ENCODE measurements at regions not wholly inside any gene's neighbourhood (a gene's known extent, or its start where the extent isn't known, plus 50 kb on each side); places are given as distances from the start of the nearest gene placed in this dataset.
"Not testable (repeated sequence)": the region's sequence is repeated elsewhere in the genome, so short reads cannot be mapped to it uniquely, and the experiment has no call there.

- TF ChIP-seq POLR2A (IDR thresholded peaks at IDR 0.05) = not testable (repeated sequence)
- TF ChIP-seq, protein P1, sequence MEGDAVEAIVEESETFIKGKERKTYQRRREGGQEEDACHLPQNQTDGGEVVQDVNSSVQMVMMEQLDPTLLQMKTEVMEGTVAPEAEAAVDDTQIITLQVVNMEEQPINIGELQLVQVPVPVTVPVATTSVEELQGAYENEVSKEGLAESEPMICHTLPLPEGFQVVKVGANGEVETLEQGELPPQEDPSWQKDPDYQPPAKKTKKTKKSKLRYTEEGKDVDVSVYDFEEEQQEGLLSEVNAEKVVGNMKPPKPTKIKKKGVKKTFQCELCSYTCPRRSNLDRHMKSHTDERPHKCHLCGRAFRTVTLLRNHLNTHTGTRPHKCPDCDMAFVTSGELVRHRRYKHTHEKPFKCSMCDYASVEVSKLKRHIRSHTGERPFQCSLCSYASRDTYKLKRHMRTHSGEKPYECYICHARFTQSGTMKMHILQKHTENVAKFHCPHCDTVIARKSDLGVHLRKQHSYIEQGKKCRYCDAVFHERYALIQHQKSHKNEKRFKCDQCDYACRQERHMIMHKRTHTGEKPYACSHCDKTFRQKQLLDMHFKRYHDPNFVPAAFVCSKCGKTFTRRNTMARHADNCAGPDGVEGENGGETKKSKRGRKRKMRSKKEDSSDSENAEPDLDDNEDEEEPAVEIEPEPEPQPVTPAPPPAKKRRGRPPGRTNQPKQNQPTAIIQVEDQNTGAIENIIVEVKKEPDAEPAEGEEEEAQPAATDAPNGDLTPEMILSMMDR (IDR thresholded peaks at IDR 0.05) = not testable (repeated sequence)
Observed at GRCh38 chr14:105678057-105678456, 151.7 kb downstream of the TMEM121 start.

All from stomach (tissue), 4 donors.